ENCODE measurements at regions not wholly inside any gene's neighbourhood (a gene's known extent, or its start where the extent isn't known, plus 50 kb on each side); places are given as distances from the start of the nearest gene placed in this dataset.

DNA sequence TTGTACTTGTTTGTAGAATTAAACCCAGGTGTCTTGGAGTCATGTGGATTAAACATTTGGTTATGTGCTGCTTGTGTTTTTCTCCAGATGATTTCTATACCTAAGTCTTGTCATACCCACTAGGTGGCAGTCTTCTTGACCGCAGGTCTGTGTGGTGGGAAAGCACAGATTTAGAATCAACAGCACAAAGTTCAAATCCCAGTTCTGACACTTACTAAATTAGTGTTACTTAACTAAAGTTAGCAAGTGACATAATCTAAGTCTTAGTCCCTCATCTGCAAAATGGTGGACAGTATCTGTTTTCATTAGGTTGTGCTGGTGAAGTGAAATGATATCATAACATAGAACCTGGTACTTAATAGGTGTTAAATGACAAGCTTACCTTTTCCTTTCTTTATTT is 151.0 kb upstream of the ARHGAP5 start:
- TF ChIP-seq, protein P1, sequence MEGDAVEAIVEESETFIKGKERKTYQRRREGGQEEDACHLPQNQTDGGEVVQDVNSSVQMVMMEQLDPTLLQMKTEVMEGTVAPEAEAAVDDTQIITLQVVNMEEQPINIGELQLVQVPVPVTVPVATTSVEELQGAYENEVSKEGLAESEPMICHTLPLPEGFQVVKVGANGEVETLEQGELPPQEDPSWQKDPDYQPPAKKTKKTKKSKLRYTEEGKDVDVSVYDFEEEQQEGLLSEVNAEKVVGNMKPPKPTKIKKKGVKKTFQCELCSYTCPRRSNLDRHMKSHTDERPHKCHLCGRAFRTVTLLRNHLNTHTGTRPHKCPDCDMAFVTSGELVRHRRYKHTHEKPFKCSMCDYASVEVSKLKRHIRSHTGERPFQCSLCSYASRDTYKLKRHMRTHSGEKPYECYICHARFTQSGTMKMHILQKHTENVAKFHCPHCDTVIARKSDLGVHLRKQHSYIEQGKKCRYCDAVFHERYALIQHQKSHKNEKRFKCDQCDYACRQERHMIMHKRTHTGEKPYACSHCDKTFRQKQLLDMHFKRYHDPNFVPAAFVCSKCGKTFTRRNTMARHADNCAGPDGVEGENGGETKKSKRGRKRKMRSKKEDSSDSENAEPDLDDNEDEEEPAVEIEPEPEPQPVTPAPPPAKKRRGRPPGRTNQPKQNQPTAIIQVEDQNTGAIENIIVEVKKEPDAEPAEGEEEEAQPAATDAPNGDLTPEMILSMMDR (IDR thresholded peaks at IDR 0.05) = peak; percentile 28 to 61 (median 44)
- TF ChIP-seq POLR2A (IDR thresholded peaks at IDR 0.05) = no peak

Data from heart left ventricle (tissue), 13 donors.